HG03571 (cell line): ENCODE measurements at regions not wholly inside any gene's neighbourhood (a gene's known extent, or its start where the extent isn't known, plus 50 kb on each side); places are given as distances from the start of the nearest gene placed in this dataset.

Experiments used
- ATAC-seq: cut with Tn5 transposase; IDR thresholded peaks from one replicate; pipeline ENCODE4 v1.9.1; 2021; ENCODE audit not compliant: unreplicated experiment

DNA sequence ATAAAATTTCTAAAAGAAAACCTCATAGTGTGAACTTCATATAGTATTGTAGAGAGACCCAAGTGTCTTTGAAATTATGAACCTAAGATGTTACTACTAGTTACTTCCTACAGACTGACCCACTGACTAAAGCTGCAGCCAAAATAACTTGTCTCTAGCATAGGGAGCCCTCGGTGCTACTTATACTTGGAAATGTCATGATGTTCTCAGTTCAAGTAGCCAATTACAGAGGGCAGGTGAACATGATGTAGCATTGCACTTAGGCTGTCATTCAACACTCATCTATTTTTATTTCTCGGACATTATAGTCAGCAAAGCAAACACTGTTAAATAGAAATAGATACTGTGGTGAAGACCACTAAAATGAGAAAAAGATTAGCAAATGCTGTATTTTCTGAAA lies 165.6 kb downstream of the AREG start:
- ATAC-seq = no peak

DNA sequence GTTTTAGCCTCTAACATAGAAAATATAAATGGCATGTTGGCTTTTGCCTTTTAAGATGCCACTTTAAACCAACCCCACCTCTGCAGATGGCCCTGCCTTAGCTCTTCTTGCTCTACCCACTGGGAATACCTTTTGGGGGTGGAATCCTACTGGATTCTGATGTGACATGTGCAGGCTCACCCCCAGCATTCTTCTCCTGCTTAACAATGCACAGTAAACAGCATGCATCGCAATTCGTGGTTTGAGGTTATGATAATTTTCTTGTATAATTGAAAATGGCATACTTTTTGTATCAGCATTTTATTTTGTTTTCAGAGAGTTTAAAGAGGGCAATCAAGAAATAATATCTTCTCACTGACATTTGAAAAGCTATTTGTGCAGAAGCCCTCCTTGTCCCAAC lies 167.9 kb downstream of the AREG start:
- ATAC-seq = no peak

DNA sequence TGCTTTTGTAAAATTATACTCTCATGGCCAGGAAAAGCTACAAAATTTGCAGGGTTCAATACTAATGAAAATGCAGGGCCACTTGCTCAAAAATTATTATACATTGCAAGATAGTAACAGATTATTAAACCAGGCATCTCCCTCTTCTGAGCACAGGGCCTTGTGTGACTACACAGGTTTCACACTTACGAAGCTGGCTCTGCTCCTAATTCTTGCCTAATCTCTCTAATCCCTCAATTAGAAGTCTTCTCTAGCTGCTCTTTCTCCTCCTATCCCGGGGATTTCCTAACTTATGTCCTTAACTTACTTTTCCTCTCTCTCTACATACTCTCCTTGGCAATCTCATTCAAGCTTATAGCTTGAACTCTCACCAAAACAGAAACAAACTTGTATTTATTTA lies 168.3 kb downstream of the AREG start:
- ATAC-seq = no peak

DNA sequence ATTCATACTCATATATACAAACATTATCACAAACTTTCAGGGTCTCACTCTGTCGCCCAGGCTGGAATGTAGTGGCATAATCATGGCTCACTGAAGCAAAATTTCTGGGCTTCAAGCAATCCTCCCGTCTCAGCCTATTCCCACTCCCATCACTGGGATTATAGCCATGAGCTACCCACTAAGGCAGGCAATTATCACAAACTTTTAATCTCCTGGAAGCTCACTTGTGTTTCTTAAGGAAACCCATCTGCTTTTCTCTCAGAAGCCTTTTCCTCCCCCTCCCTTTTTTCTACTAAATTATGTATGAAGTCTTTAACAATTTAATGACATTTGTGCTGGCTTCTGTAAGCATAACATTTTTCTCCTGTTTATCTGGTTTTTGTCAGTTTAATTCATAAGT lies 170.5 kb downstream of the AREG start:
- ATAC-seq = no peak

DNA sequence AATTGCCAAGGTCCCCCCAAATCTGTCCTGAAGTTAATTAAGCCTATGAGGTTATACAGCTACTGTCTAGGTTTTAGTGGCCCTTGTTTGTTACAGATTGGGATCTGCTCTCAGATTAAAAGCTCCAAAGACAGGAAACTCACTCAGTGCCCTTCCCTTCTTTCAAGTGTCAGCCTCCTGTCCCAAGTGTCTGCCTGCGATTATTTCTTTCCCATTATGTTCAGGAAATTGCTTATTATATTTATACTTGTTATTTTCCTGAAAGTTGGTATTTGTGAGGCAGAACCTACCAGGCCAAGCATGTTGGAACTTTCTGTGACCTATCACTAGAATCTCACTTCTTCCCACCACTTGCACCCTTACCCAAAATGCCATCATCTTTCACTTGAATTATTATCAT lies 173.2 kb downstream of the AREG start:
- ATAC-seq = no peak

GRCh38 chr4:74618659-74619058 lies 173.7 kb downstream of the AREG start:
- no peak for ATAC-seq

DNA sequence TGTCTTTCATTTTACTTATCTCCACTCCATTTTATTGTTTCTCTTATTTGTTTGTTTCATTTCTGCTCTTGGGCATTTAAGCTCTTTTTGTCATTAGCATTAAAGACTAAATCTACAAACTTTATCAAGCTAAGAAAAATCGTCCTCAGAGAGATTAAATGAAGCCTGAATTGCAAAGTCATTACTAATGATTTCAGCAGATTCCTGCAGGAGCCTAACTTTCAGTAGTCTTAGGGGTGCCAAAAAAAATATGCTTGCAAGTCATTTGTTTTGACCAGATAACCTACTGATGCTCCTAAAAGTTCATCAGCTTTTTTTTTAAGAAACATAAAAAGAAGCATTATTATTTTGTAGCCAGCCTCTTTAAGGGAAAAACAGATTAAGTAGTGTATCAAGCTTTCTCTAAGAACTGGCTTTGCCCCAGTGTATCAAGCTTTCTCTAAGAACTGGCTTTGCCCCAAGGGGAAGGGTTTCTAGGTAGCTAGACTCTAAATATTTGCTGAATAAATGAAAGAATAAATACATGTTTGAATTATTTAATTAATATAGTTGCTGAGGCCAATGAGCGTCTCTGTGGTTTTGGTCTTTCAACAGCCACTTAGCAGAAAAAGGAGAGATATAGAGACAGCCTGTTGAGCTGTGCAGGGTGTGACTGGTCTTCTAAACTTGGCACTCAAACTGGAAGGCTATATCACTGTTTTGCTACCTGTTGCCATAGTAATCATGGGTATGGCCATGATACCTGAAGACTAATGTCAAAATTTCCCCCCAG lies 174.2 kb downstream of the BTC start:
- no peak for ATAC-seq

DNA sequence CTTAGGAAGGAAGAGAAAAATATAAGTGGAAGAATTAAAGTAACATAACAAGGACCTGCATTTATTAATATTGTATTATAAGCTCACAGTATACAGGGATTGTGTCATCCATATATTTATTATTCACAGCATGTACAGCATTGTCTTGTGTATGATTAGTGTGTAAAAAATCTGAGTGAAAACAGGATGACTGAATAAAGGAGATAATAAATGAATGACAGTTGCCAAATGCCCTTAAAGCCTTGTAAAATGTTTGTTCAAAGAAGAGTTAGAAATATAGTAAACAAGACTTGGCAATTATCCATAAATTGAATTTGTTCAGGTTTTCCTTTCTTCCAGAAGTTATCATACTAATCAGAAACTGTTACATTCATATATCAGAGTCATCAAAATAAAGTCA lies 172.7 kb downstream of the BTC start:
- ATAC-seq = no peak

GRCh38 chr4:74623041-74623440 lies 171.3 kb downstream of the BTC start:
- peak; percentile 65 for ATAC-seq

- ATAC-seq = no peak
Observed at GRCh38 chr4:74624351-74625151, 169.8 kb downstream of the BTC start.

DNA sequence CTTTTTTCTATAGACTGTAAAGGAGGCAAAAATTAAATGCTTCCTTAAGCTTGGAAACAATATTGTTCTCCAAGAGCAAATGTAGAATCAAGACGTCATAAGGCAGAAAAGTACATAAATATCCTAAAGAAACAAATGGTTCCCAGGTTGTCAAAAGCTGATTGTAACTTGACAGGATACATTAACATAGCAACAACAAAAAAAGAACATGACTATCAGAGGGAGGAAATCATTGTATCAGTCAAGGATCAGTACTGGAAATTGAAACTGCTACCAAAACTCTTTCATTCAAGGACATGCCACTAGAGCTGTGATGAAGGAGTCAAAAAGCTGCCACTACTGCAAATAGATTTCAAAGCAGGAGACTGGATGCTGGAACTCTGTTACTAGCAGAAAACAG lies 168.3 kb downstream of the BTC start:
- ATAC-seq = no peak

DNA sequence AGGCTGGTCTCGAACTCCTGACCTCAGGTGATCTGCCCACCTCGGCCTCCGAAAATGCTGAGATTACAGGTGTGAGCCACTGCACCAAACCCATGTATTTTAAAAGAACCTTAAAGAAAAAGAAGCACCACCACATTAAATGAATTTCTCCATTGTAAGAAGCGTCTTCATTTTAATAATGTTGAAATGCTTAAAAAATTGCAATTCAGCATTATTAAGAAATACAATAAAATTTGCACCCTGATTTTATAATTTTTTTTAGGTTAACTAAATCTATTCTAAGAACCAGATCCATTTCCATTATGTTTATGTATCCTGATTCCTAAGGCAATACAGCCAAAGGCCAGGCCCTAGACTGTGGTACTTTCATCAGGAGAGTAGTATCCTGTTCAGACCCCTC lies 167.2 kb downstream of the BTC start:
- ATAC-seq = no peak

DNA sequence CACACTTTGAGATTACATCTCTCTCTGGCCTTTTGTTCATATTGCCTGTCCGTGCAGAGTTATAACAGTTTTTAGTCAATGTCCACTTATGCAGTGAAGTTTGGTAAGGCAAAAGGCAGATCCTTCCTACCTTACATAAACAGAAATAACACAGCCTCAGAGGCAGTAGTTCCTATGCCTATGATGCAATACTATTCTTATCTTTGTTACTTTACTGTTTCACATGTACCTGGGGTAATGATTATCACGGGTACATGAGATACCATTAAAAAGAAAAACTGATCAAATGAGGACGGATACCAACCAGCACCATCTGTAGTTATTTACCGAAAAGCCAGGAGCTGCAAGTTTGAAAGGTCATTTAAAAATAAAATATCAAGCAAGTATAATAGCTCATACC lies 166.8 kb downstream of the BTC start:
- no peak for ATAC-seq

GRCh38 chr4:74628852-74629620 lies 165.3 kb downstream of the BTC start:
- ATAC-seq = peak; percentile 51

DNA sequence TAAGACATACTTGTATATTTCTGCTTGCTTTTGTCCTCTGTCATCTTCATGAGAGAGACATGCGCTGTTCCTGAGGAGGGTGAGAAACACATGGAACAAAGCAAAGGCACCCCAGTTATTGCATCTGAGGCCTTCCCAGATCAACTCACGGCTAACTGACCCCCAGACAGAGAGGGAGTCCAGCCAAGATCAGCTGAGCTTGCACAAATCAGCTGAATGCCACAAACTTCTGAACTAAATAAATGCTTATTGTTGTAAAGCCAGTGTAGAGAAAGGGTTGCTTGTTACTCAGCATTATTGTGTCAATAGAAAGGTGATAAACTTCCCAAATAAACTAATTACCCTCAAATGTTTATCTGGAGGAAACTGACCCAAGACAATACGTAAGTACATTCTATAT lies 163.8 kb downstream of the BTC start:
- ATAC-seq = no peak

DNA sequence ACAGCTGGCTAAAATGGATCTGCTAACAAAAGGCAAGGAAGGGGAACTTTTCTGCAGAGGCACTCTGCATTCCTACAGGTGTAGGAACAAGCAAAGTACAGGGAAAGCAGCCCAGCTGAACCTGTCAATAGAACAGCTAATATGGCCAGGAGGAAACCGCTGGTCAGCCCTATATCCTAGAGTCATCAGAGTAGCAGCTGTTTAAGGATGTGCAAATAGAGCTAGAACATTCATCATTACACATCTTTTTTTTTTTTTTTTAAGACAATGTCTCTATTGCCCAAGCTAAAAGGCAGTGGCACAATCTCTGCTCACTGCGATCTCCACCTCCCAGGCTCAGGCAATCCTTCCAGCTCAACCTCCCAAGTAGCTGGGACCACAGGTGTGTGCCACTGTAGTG lies 163.0 kb downstream of the BTC start:
- no peak for ATAC-seq

DNA sequence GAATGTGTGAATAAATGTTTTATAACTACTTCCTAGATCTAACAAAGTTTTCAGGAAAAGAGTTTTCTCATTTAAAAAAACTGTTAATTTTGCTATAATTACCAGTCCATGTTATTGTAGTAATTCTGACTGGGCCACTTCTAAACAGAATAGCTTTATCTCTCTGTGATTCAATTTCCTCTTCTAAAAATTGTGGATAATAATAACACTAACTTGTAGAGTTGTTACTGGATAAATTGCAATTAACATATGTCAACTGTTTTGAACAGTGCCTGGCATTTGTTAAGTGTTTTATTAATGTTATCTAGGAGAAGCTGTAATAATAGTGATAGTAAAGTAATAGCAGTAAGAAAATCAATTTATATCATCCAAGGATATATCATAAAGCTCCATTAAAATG lies 162.3 kb downstream of the BTC start:
- ATAC-seq = no peak

DNA sequence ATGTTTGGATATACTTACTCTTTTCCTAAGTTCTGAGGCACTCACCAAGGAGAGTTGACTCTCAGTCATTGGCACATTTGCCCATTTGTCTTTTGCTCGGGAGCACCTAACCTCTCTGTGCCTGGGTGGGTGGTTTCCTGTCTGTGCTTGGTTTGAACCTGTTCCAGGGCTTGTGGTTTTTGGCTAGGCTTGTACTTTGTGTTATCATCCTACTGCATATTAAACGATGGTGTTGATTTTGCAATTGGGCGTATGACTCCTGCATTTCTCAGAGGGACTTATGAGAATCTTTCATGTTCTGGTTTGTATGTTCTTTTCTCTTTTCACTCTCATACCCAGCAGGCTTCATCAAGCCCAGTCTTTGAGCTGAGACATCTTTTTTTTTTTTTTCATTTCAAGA lies 161.7 kb downstream of the BTC start:
- ATAC-seq = no peak

- no peak for ATAC-seq
Observed at GRCh38 chr4:74635074-74635473, 159.2 kb downstream of the BTC start.

- ATAC-seq = no peak
Observed at GRCh38 chr4:74635490-74636123, 158.7 kb downstream of the BTC start.

DNA sequence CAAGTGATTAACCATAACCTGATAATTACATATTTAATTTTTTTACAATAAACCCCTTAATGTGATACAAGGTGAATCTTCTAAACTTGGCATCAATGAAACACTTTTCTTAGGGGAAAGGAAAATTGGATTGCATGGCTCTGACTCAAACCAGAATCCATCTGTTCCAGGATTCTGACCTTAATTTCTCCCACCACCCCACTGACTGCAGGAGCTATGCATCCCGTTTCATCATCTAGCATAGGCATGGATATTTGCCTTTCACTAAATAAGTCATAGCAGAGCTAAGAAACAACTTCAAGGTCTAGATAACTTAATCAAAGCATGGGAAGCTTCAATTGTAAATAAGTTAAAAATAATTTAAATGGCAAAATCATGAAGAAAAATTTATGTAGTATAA lies 156.3 kb downstream of the BTC start:
- no peak for ATAC-seq
